ENCODE measurements at regions not wholly inside any gene's neighbourhood (a gene's known extent, or its start where the extent isn't known, plus 50 kb on each side); places are given as distances from the start of the nearest gene placed in this dataset.

- no peak for TF ChIP-seq LEF1 (IDR thresholded peaks at IDR 0.05; ENCODE audit: borderline replicate concordance)
- no peak for TF ChIP-seq FOXK2 (IDR thresholded peaks at IDR 0.05)
- TF ChIP-seq ZNF384 (IDR thresholded peaks at IDR 0.05) = no peak
These were observed 194.3 kb upstream of the CLNK start for GRCh38 chr4:10878861-10879260.

Data from HEK293T (cell line).